Activated CD8-positive, alpha-beta T cell treated with anti-CD3 and anti-CD28 coated beads for 36 hours (primary cell): ENCODE measurements at regions not wholly inside any gene's neighbourhood (a gene's known extent, or its start where the extent isn't known, plus 50 kb on each side); places are given as distances from the start of the nearest gene placed in this dataset.
A peak's percentile ranks its signal among the peaks of the same experiment; 100 is the strongest.

ENCODE experiments used
- ATAC-seq: fragments of 200-7000 bp; cut with Tn5 transposase; one replicate; pipeline ENCODE4 v1.10.0; 2021; ENCODE audit warnings: mild to moderate bottlenecking, moderate library complexity
- CTCF ChIA-PET: fragments of 350-600 bp; sonication (Branson Sonifier 250); formaldehyde crosslinking; loops from one replicate; lab custom pipeline; 2021; ENCODE audit warnings: antibody characterized with exemption; lab: Charles Lee
- POLR2A ChIA-PET: fragments of 350-600 bp; sonication (Branson Sonifier 250); formaldehyde crosslinking; loops from one replicate; lab custom pipeline; 2021; ENCODE audit warnings: antibody characterized with exemption; lab: Charles Lee
- DNase-seq: peaks from one replicate; pipeline ENCODE4 v3.0.0-alpha.2; 2020
- H3K27ac Mint-ChIP-seq: one replicate; pipeline ENCODE4 v1.8.0; 2021; ENCODE audit warnings: mild to moderate bottlenecking, mixed read lengths
- H3K27me3 Mint-ChIP-seq: one replicate; pipeline ENCODE4 v1.8.0; 2021; ENCODE audit warnings: mixed read lengths
- H3K36me3 Mint-ChIP-seq: one replicate; pipeline ENCODE4 v1.8.0; 2021; ENCODE audit warnings: low read depth, mixed read lengths
- H3K4me1 Mint-ChIP-seq: one replicate; pipeline ENCODE4 v1.8.0; 2021; ENCODE audit warnings: low read depth, mixed read lengths
- H3K4me3 Mint-ChIP-seq: one replicate; pipeline ENCODE4 v1.8.0; 2021; ENCODE audit warnings: mild to moderate bottlenecking, moderate library complexity, mixed read lengths
- H3K9me3 Mint-ChIP-seq: one replicate; pipeline ENCODE4 v1.8.0; 2021; ENCODE audit warnings: mixed read lengths
- CTCF ChIP-seq: fragments of 200-600 bp; IDR thresholded peaks from one replicate; pipeline ENCODE4 v1.8.0; 2022; ENCODE audit warnings: antibody characterized with exemption, mild to moderate bottlenecking
- intact Hi-C: fragments of 100-400 bp; cut with micrococcal nuclease; formaldehyde crosslinking; loops from one replicate; pipeline ENCODE4 v1.10.0; 2022

- H3K9me3 Mint-ChIP-seq: peaks cover 8% of the 10 kb centered on the region
These were observed 99.4 kb upstream of the STX18 start for GRCh38 chr4:4641254-4641653.

DNA sequence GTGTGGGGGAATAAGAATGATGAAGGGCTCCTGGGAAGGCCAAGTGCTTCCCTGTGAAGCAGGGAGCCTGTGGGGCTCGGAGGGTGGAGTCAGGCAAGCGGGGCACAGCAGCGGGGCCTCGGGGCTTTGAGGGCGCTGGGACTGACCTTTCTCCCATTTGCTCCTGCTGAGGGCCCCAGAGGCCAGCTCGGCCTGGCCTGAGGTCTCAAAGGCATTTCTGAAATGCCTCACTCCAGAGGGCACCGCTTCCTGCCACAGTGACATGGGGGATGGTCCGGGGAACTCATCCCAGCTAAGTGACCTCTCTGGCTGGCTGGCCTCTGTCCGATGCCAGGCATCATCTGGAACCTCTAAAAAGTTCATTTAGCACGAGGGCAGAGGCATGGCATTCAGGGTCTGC is 98.8 kb upstream of the STX18 start:
- no peak for TF ChIP-seq CTCF
- intact Hi-C loops: no loop called here
- Mint-ChIP-seq H3K4me1 (peaks cover 9% of the 10 kb centered on the region), H3K27me3 (no peaks in the 10 kb centered on the region), H3K9me3 (peaks cover 8% of the 10 kb centered on the region), H3K36me3 (peaks cover 12% of the 10 kb centered on the region), H3K27ac (no peak overlapping the region), H3K4me3 (no peak overlapping the region)
- ChIA-PET POLR2A (no interaction called here), CTCF (no interaction called here)
- ATAC-seq (no peak), DNase-seq (no peak)

More at GRCh38 chr4:4641254-4641653, 99.4 kb upstream of the STX18 start:
- H3K27ac Mint-ChIP-seq: no peak overlapping the region
- ChIA-PET CTCF (no interaction called here), POLR2A (no interaction called here)
- no peak for TF ChIP-seq CTCF
- intact Hi-C loops: no loop called here
- H3K4me1 Mint-ChIP-seq: peaks cover 9% of the 10 kb centered on the region
- ATAC-seq: no peak
- no peaks in the 10 kb centered on the region for H3K27me3 Mint-ChIP-seq
- DNase-seq: no peak
- no peak overlapping the region for H3K4me3 Mint-ChIP-seq
- peaks cover 10% of the 10 kb centered on the region for H3K36me3 Mint-ChIP-seq

GRCh38 chr4:4639370-4639769 is 97.5 kb upstream of the STX18 start:
- peaks cover 12% of the 10 kb centered on the region for H3K36me3 Mint-ChIP-seq
- POLR2A ChIA-PET: no interaction called here

GRCh38 chr4:4637710-4638109 is 95.9 kb upstream of the STX18 start:
- ATAC-seq: peak; percentile 62
- intact Hi-C loops: no loop called here
- Mint-ChIP-seq H3K4me3 (no peak overlapping the region), H3K4me1 (peaks cover 9% of the 10 kb centered on the region), H3K27ac (no peak overlapping the region), H3K36me3 (peaks cover 17% of the 10 kb centered on the region), H3K9me3 (peaks cover 8% of the 10 kb centered on the region), H3K27me3 (no peaks in the 10 kb centered on the region)
- ChIA-PET CTCF (no interaction called here), POLR2A (no interaction called here)
- DNase-seq: peak; percentile 30
- no peak for TF ChIP-seq CTCF

More at GRCh38 chr4:4639370-4639769, 97.5 kb upstream of the STX18 start:
- ATAC-seq (no peak), DNase-seq (no peak)
- intact Hi-C loops: no loop called here
- H3K27me3 Mint-ChIP-seq: no peaks in the 10 kb centered on the region
- CTCF ChIA-PET: no interaction called here
- TF ChIP-seq CTCF: no peak
- H3K4me3 Mint-ChIP-seq: no peak overlapping the region
- H3K27ac Mint-ChIP-seq: no peak overlapping the region
- H3K9me3 Mint-ChIP-seq: peaks cover 8% of the 10 kb centered on the region
- H3K4me1 Mint-ChIP-seq: peaks cover 9% of the 10 kb centered on the region

DNA sequence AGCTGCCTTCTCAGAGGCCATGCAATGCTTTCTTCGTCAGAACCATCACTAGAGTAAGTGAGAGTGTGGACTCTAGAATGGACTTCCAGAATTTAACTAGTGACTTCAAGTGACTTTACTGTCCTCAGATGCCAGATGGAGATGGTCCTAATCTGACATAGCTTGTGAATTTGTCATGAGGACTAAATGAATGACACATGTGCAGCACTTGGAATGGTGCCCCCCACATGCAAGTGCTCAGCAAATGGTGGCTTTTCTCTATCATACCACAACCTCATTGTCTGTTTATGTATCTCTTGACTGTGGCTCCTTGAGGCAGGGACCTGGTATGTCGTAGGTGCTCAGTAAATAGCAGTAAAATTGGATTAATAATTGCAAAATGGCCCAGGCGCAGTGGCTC is 91.6 kb upstream of the STX18 start:
- Mint-ChIP-seq H3K4me1 (peaks cover 9% of the 10 kb centered on the region), H3K27ac (no peak overlapping the region), H3K9me3 (no peaks in the 10 kb centered on the region), H3K27me3 (no peaks in the 10 kb centered on the region), H3K4me3 (no peak overlapping the region), H3K36me3 (peaks cover 9% of the 10 kb centered on the region)
- POLR2A ChIA-PET: no interaction called here
- DNase-seq (no peak), ATAC-seq (no peak)
- intact Hi-C loops: no loop called here
- CTCF ChIA-PET: no interaction called here
- TF ChIP-seq CTCF: no peak
